Progenitor cell of endocrine pancreas (in vitro differentiated cells): ENCODE measurements at regions not wholly inside any gene's neighbourhood (a gene's known extent, or its start where the extent isn't known, plus 50 kb on each side); places are given as distances from the start of the nearest gene placed in this dataset.
"Not testable (repeated sequence)": the region's sequence is repeated elsewhere in the genome, so short reads cannot be mapped to it uniquely, and the experiment has no call there.

Experiments used
- DNase-seq: peaks from one replicate; pipeline ENCODE4 v3.0.0; 2021; ENCODE audit warnings: low spot score; ENCODE audit not compliant: unreplicated experiment
- H3K27ac Mint-ChIP-seq: 2 replicates; pipeline ENCODE4 v1.8.0; 2021; ENCODE audit warnings: mild to moderate bottlenecking, moderate library complexity, mixed read lengths
- H3K27me3 Mint-ChIP-seq: 2 replicates; pipeline ENCODE4 v1.8.0; 2021; ENCODE audit warnings: mixed read lengths
- H3K36me3 Mint-ChIP-seq: 2 replicates; pipeline ENCODE4 v1.8.0; 2022; ENCODE audit warnings: mixed read lengths; ENCODE audit not compliant: insufficient read depth
- H3K4me1 Mint-ChIP-seq: 2 replicates; pipeline ENCODE4 v1.8.0; 2021; ENCODE audit warnings: low read depth, mixed read lengths
- H3K4me3 Mint-ChIP-seq: 2 replicates; pipeline ENCODE4 v1.8.0; 2021; ENCODE audit warnings: low read depth, mild to moderate bottlenecking, moderate library complexity, mixed read lengths
- H3K9me3 Mint-ChIP-seq: 2 replicates; pipeline ENCODE4 v1.8.0; 2021; ENCODE audit warnings: low read depth, mixed read lengths
- CTCF ChIP-seq: fragments of 200-600 bp; sonication (generic); IDR thresholded peaks from one replicate; pipeline ENCODE4 v1.5.0; 2021; ENCODE audit warnings: antibody characterized with exemption, mild to moderate bottlenecking; ENCODE audit not compliant: unreplicated experiment

GRCh38 chr4:100016191-100016590, 66.1 kb upstream of the H2AZ1 start:
- TF ChIP-seq CTCF: no peak
- H3K9me3 Mint-ChIP-seq: peaks cover 7% of the 10 kb centered on the region
- no peaks in the 10 kb centered on the region for H3K4me1 Mint-ChIP-seq
- no peaks in the 10 kb centered on the region for H3K36me3 Mint-ChIP-seq
- H3K27me3 Mint-ChIP-seq: no peaks in the 10 kb centered on the region
- no peak for DNase-seq
- H3K4me3 Mint-ChIP-seq: no peak overlapping the region
- no peak overlapping the region for H3K27ac Mint-ChIP-seq

- no peaks in the 10 kb centered on the region for H3K27me3 Mint-ChIP-seq
Observed at GRCh38 chr4:100014616-100015015, 64.5 kb upstream of the H2AZ1 start.

GRCh38 chr4:100009490-100009889, 59.4 kb upstream of the H2AZ1 start:
- no peaks in the 10 kb centered on the region for H3K27me3 Mint-ChIP-seq
- TF ChIP-seq CTCF: no peak
- H3K4me1 Mint-ChIP-seq: no peaks in the 10 kb centered on the region
- H3K36me3 Mint-ChIP-seq: no peaks in the 10 kb centered on the region
- H3K9me3 Mint-ChIP-seq: peaks cover 3% of the 10 kb centered on the region
- no peak overlapping the region for H3K4me3 Mint-ChIP-seq
- no peak overlapping the region for H3K27ac Mint-ChIP-seq
- no peak for DNase-seq

More at GRCh38 chr4:100014616-100015015, 64.5 kb upstream of the H2AZ1 start:
- no peak for DNase-seq
- Mint-ChIP-seq H3K4me1 (no peaks in the 10 kb centered on the region), H3K9me3 (peaks cover 2% of the 10 kb centered on the region), H3K4me3 (no peak overlapping the region), H3K27ac (no peak overlapping the region), H3K36me3 (no peaks in the 10 kb centered on the region)
- no peak for TF ChIP-seq CTCF

- H3K27ac Mint-ChIP-seq: no peak overlapping the region
- peaks cover 3% of the 10 kb centered on the region for H3K9me3 Mint-ChIP-seq
- no peak overlapping the region for H3K4me3 Mint-ChIP-seq
- DNase-seq: no peak
- no peaks in the 10 kb centered on the region for H3K27me3 Mint-ChIP-seq
- no peaks in the 10 kb centered on the region for H3K36me3 Mint-ChIP-seq
- no peak for TF ChIP-seq CTCF
- no peaks in the 10 kb centered on the region for H3K4me1 Mint-ChIP-seq
Observed at GRCh38 chr4:100008048-100008447, 58.0 kb upstream of the H2AZ1 start.

- not testable (repeated sequence) for H3K36me3 Mint-ChIP-seq, H3K4me1 Mint-ChIP-seq, DNase-seq, H3K27me3 Mint-ChIP-seq, H3K27ac Mint-ChIP-seq, H3K4me3 Mint-ChIP-seq, H3K9me3 Mint-ChIP-seq
Observed at GRCh38 chr4:100006161-100006560, 56.1 kb upstream of the H2AZ1 start.
